Stimulated activated CD4-positive, alpha-beta T cell treated with anti-CD3 and anti-CD28 coated beads, Interleukin-4, amount 100 ng/mL, for 48 hours (primary cell): ENCODE measurements at regions not wholly inside any gene's neighbourhood (a gene's known extent, or its start where the extent isn't known, plus 50 kb on each side); places are given as distances from the start of the nearest gene placed in this dataset.
"Not testable (repeated sequence)": the region's sequence is repeated elsewhere in the genome, so short reads cannot be mapped to it uniquely, and the experiment has no call there.

Experiments used
- DNase-seq, 2 donors: peaks; one replicate each; pipeline ENCODE4 v3.0.0-alpha.2; 2020; ENCODE audit warnings: low read depth in 2 of 2

GRCh38 chr7:10465536-10465935 is 508.1 kb upstream of the PHF14 start:
- DNase-seq: not testable (repeated sequence)

GRCh38 chr7:10468908-10469307 is 504.8 kb upstream of the PHF14 start:
- DNase-seq: no peak

GRCh38 chr7:10469476-10469875 is 504.2 kb upstream of the PHF14 start:
- DNase-seq: no peak

- no peak for DNase-seq
These were observed 502.2 kb upstream of the PHF14 start for GRCh38 chr7:10471280-10472058.

GRCh38 chr7:10472115-10472514 is 501.6 kb upstream of the PHF14 start:
- no peak for DNase-seq

GRCh38 chr7:10473569-10473968 is 500.1 kb upstream of the PHF14 start:
- DNase-seq: no peak

- no peak for DNase-seq
These were observed 499.6 kb upstream of the PHF14 start for GRCh38 chr7:10474048-10474447.

- no peak for DNase-seq
These were observed 497.6 kb upstream of the PHF14 start for GRCh38 chr7:10475940-10476641.

- no peak for DNase-seq
These were observed 497.0 kb upstream of the PHF14 start for GRCh38 chr7:10476642-10477041.

GRCh38 chr7:10483671-10484070 is 490.0 kb upstream of the PHF14 start:
- no peak for DNase-seq

GRCh38 chr7:10484767-10485166 is 488.9 kb upstream of the PHF14 start:
- DNase-seq: no peak

GRCh38 chr7:10501206-10501884 is 472.3 kb upstream of the PHF14 start:
- not testable (repeated sequence) for DNase-seq

GRCh38 chr7:10507032-10507431 is 466.6 kb upstream of the PHF14 start:
- no peak for DNase-seq

GRCh38 chr7:10521306-10521705 is 452.4 kb upstream of the PHF14 start:
- DNase-seq: no peak

GRCh38 chr7:10533429-10533828 is 440.2 kb upstream of the PHF14 start:
- DNase-seq: not testable (repeated sequence)

- no peak for DNase-seq
These were observed 437.1 kb upstream of the PHF14 start for GRCh38 chr7:10536561-10536960.

GRCh38 chr7:10537764-10538163 is 435.9 kb upstream of the PHF14 start:
- DNase-seq: no peak

- DNase-seq: no peak
These were observed 416.3 kb upstream of the PHF14 start for GRCh38 chr7:10557375-10557774.

- no peak for DNase-seq
These were observed 413.2 kb upstream of the PHF14 start for GRCh38 chr7:10560497-10560896.

GRCh38 chr7:10568891-10569290 is 404.8 kb upstream of the PHF14 start:
- no peak for DNase-seq

- DNase-seq: no peak
These were observed 401.9 kb upstream of the PHF14 start for GRCh38 chr7:10571759-10572158.

- no peak for DNase-seq
These were observed 395.8 kb upstream of the PHF14 start for GRCh38 chr7:10577866-10578374.

- DNase-seq: no peak
These were observed 394.1 kb upstream of the PHF14 start for GRCh38 chr7:10579561-10579960.
